Astrocyte (in vitro differentiated cells and primary cell): ENCODE measurements at regions not wholly inside any gene's neighbourhood (a gene's known extent, or its start where the extent isn't known, plus 50 kb on each side); places are given as distances from the start of the nearest gene placed in this dataset.

ENCODE experiments used
- DNase-seq: peaks from one replicate; pipeline ENCODE4 v3.0.0-alpha.2; 2010; ENCODE audit warnings: low read depth
- FAIRE-seq: peaks from 2 replicates; lab custom pipeline; 2011; peaks lifted over from hg19 to GRCh38; lab: Jason Lieb, UNC
- H2AFZ ChIP-seq: 2 replicates; pipeline ENCODE4 v1.6.0; 2012; ENCODE audit warnings: low read depth, low read length, inconsistent platforms
- H3K27ac ChIP-seq: 2 replicates; pipeline ENCODE4 v1.5.1; 2011; ENCODE audit warnings: low read depth, low read length, inconsistent platforms
- H3K27me3 ChIP-seq: 2 replicates; pipeline ENCODE4 v1.6.0; 2011; ENCODE audit warnings: low read length, inconsistent platforms; ENCODE audit not compliant: insufficient read depth
- H3K36me3 ChIP-seq: 2 replicates; pipeline ENCODE4 v1.5.1; 2011; ENCODE audit warnings: low read length, inconsistent platforms; ENCODE audit not compliant: insufficient read depth
- H3K4me1 ChIP-seq: 2 replicates; pipeline ENCODE4 v1.5.1; 2011; ENCODE audit warnings: low read length, inconsistent platforms; ENCODE audit not compliant: insufficient read depth
- H3K4me2 ChIP-seq: 2 replicates; pipeline ENCODE4 v1.6.0; 2012; ENCODE audit warnings: low read length, inconsistent platforms
- H3K4me3 ChIP-seq: 2 replicates; pipeline ENCODE4 v1.5.1; 2011; ENCODE audit warnings: low read depth, mild to moderate bottlenecking, low read length, inconsistent platforms; ENCODE audit not compliant: insufficient read depth
- H3K79me2 ChIP-seq: 2 replicates; pipeline ENCODE4 v1.6.0; 2012; ENCODE audit warnings: mild to moderate bottlenecking, low read length, inconsistent platforms; ENCODE audit not compliant: insufficient read depth
- H3K9ac ChIP-seq: 2 replicates; pipeline ENCODE4 v1.6.0; 2012; ENCODE audit warnings: mild to moderate bottlenecking, low read length, inconsistent platforms
- H3K9me3 ChIP-seq: 2 replicates; pipeline ENCODE4 v1.5.1; 2012; ENCODE audit warnings: low read depth, mild to moderate bottlenecking, low read length, inconsistent platforms; ENCODE audit not compliant: insufficient read depth
- H4K20me1 ChIP-seq: 2 replicates; pipeline ENCODE4 v1.6.0; 2012; ENCODE audit warnings: low read length, inconsistent platforms; ENCODE audit not compliant: insufficient read depth
- H3K27ac Mint-ChIP-seq: one replicate; pipeline ENCODE4 v1.8.0; 2021; ENCODE audit warnings: mild to moderate bottlenecking, mixed read lengths; ENCODE audit not compliant: unreplicated experiment
- H3K27me3 Mint-ChIP-seq: one replicate; pipeline ENCODE4 v1.8.0; 2021; ENCODE audit warnings: low read depth, mixed read lengths; ENCODE audit not compliant: unreplicated experiment
- H3K36me3 Mint-ChIP-seq: one replicate; pipeline ENCODE4 v1.8.0; 2021; ENCODE audit warnings: low read depth, mixed read lengths; ENCODE audit not compliant: unreplicated experiment
- H3K4me1 Mint-ChIP-seq: one replicate; pipeline ENCODE4 v1.8.0; 2021; ENCODE audit warnings: low read depth, mixed read lengths; ENCODE audit not compliant: unreplicated experiment
- H3K4me3 Mint-ChIP-seq: one replicate; pipeline ENCODE4 v1.8.0; 2021; ENCODE audit warnings: mild to moderate bottlenecking, moderate library complexity, mixed read lengths; ENCODE audit not compliant: unreplicated experiment
- H3K9me3 Mint-ChIP-seq: one replicate; pipeline ENCODE4 v1.8.0; 2021; ENCODE audit warnings: mild to moderate bottlenecking, mixed read lengths; ENCODE audit not compliant: unreplicated experiment
- CTCF ChIP-seq: IDR thresholded peaks from 2 replicates; pipeline ENCODE4 v1.5.1; 2011; ENCODE audit warnings: low read depth, mild to moderate bottlenecking, inconsistent platforms, low read length, moderate library complexity; ENCODE audit not compliant: insufficient read depth
- EZH2 ChIP-seq: IDR thresholded peaks from 2 replicates; pipeline ENCODE4 v1.6.1; 2012; ENCODE audit warnings: mild to moderate bottlenecking, low read length, inconsistent platforms; ENCODE audit not compliant: insufficient read depth

- no peak overlapping the region for H3K27ac Mint-ChIP-seq
- no peak overlapping the region for H2AFZ ChIP-seq
- H3K27me3 ChIP-seq = no peaks in the 10 kb centered on the region
- H3K27me3 Mint-ChIP-seq = no peaks in the 10 kb centered on the region
- H3K36me3 ChIP-seq = no peaks in the 10 kb centered on the region
- FAIRE-seq = no peak
- DNase-seq = peak; percentile 42
- peaks cover 3% of the 10 kb centered on the region for H3K9me3 Mint-ChIP-seq
- TF ChIP-seq CTCF (no peak), EZH2 (no peak)
- H3K27ac ChIP-seq = no peak overlapping the region
- no peaks in the 10 kb centered on the region for H3K79me2 ChIP-seq
- H4K20me1 ChIP-seq = no peaks in the 10 kb centered on the region
- no peaks in the 10 kb centered on the region for H3K4me1 ChIP-seq
- peaks cover 2% of the 10 kb centered on the region for H3K4me1 Mint-ChIP-seq
- H3K4me2 ChIP-seq = no peak overlapping the region
- H3K4me3 ChIP-seq = no peak overlapping the region
- H3K4me3 Mint-ChIP-seq = no peak overlapping the region
- no peak overlapping the region for H3K9ac ChIP-seq
- no peaks in the 10 kb centered on the region for H3K36me3 Mint-ChIP-seq
- no peaks in the 10 kb centered on the region for H3K9me3 ChIP-seq
These were observed 52.9 kb upstream of the SLC35F4 start for GRCh38 chr14:57918791-57919190.
